A549 (cell line): ENCODE measurements at regions not wholly inside any gene's neighbourhood (a gene's known extent, or its start where the extent isn't known, plus 50 kb on each side); places are given as distances from the start of the nearest gene placed in this dataset.

Experiments
- CTCF ChIP-seq: fragments of >200 bp; sonication (Bioruptor Twin); formaldehyde crosslinking; IDR thresholded peaks from 3 replicates; pipeline ENCODE4 v1.5.1; 2016
- HOXA7 ChIP-seq: fragments of 250-450 bp; sonication (Bioruptor Pico); IDR thresholded peaks from 2 replicates; pipeline ENCODE4 v1.5.0; 2020; ENCODE audit warnings: mild to moderate bottlenecking, moderate library complexity
- PBX3 ChIP-seq: IDR thresholded peaks from 2 replicates; pipeline ENCODE4 v1.6.1; 2012
- POLR2A ChIP-seq: IDR thresholded peaks from 2 replicates; pipeline ENCODE4 v1.6.1; 2012; ENCODE audit warnings: mild to moderate bottlenecking, low read length
- RCOR1 ChIP-seq: fragments of 150-350 bp; IDR thresholded peaks from 2 replicates; pipeline ENCODE4 v1.6.1; 2014; ENCODE audit warnings: antibody characterized with exemption, low read length, low read depth

GRCh38 chr2:221780281-221780688 is 208.2 kb upstream of the EPHA4 start:
- TF ChIP-seq HOXA7 (no peak), CTCF (no peak), PBX3 (no peak), RCOR1 (no peak), POLR2A (no peak)
